GM10266 (cell line): ENCODE measurements at regions not wholly inside any gene's neighbourhood (a gene's known extent, or its start where the extent isn't known, plus 50 kb on each side); places are given as distances from the start of the nearest gene placed in this dataset.

Experiments used
- DNase-seq: peaks from one replicate; pipeline ENCODE4 v3.0.0; 2012; ENCODE audit errors: extremely low spot score
- CTCF ChIP-seq: IDR thresholded peaks from 2 replicates; pipeline ENCODE4 v1.5.1; 2012; ENCODE audit warnings: mild to moderate bottlenecking, low read depth; ENCODE audit not compliant: control insufficient read depth, insufficient read depth; ENCODE audit errors: missing control alignments

DNA sequence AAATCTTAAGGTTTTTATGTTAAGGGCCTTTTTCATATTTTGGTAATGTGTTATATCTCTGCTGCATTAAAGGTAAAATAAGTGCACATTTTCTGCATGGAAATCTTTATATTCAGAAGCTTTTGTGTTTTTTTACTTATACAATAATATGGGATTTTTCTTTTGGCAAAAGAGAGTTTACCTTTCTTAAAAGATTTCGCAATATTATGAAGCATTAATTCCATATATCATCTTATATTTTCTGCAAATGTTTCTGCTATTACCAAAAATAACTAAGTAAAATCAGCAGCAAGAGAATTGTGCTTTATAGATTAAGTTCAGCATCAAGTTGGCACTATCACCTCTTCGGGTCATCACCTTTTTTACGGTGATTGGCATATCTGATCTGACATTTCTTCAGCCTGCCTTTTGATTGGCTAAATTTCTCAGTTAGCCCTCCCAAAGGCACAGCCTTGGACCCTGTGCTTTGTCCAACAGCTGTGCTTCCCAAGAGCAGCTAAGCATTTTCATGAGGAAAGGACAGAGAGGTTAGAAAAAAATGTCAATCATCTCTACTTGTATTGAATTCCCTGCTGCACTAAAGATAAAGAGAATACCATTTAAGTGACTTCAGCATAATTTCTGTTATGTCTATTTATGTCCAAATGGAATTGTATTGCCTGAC, 767.1 kb upstream of the PRMT6 start:
- DNase-seq, result no peak
- TF ChIP-seq CTCF, result no peak

DNA sequence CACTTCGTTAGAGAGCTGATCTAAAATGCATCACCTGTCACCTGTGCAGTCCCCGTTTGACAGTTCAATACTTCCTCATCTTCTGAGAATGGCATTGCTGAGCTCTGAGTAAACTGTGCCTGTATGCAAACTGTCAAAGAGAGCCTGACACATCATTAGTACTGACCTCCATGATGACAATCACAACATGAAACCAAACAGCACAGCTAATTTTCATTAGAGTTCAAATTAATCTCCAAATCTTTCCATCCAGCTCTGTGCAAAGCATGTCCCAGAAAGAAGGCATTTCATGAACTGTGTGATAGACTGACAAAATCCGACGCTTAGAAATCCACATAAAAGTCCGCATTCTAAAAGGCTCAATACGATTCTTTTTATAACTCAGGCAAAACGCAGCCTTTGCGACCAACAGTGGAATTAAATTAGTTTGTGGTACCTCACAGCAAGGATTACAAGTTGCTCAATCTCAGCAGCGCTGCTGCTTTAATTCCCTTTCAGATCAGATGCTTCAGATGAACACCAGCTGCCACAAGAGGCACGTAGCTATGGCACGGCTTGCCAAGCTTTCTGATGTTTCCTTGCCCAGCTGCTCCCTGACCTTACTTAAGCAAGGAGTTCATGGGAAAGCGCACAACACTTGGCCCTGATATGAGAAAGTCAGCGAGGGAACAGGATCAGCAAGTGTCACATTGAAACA, 765.5 kb upstream of the PRMT6 start:
- no peak for TF ChIP-seq CTCF
- no peak for DNase-seq

DNA sequence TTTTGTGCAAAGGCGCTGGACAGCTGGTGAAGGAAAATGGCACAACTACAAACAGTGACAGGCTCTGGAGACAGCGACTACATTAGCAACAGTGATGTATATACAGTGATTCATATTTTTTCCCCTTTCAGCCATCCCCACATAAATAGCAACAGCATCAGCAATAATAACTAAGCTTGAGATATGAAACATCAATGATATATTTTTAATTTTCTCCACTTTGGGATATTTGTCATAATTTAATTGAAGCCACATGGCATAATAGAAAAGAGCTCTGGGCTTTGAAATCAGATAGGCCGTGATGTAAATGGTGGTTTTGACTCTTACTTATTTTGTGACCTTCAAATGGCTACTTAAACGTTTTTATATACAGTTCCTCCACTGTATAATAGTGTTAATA, 764.3 kb upstream of the PRMT6 start:
- no peak for TF ChIP-seq CTCF
- no peak for DNase-seq

DNA sequence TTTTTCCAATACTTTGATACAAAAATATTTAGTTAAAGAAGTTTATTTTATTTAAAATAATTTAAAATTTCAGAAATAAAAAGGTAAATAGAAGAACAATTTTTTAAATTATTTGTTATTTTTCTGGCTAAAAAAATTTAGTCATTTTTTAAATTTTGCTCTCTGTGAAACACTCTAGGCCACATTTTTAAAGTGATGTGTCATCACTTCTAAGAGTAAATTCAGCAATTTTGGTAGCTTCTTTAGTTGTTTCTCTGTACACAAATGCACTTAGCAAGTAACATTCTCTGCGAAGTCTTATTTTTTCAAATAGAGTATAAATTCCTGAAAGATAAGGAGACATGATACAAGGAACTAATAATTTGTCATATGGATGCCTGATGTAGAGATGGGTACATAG, 760.0 kb upstream of the PRMT6 start:
- TF ChIP-seq CTCF, result no peak
- no peak for DNase-seq

- no peak for DNase-seq
Measured at GRCh38 chr1:106304106-106304505, 752.4 kb upstream of the PRMT6 start.

GRCh38 chr1:106319612-106320011, 736.9 kb upstream of the PRMT6 start:
- no peak for TF ChIP-seq CTCF
- no peak for DNase-seq

More at GRCh38 chr1:106304106-106304505, 752.4 kb upstream of the PRMT6 start:
- TF ChIP-seq CTCF, result no peak

DNA sequence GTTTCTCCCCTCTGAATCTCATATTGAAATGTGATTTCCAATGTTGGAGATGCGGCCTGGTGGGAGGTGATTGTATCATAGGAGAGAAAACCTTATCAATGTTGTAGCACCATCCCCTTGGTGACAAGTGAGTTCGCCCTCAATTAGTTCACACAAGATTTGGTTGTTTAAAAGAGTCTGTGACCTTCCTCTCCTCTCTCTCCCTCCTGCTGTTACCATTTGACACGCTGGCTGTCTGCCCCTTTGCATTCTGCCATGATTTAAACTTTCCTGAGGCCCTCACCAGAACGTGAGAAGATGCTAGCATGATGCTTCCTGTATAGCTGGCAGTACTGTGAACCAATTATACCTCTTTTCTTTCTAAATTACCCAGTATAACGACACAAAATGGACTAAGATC, 730.9 kb upstream of the PRMT6 start:
- TF ChIP-seq CTCF, result no peak
- DNase-seq, result no peak
